HCT116 (cell line): ENCODE measurements at regions not wholly inside any gene's neighbourhood (a gene's known extent, or its start where the extent isn't known, plus 50 kb on each side); places are given as distances from the start of the nearest gene placed in this dataset.

ENCODE experiments used
- ATAC-seq: fragments of 200-7000 bp; cut with Tn5 transposase; 2 replicates; pipeline ENCODE4 v1.9.1; 2020; ENCODE audit warnings: mild to moderate bottlenecking, moderate library complexity
- BruUV-seq: library from RNA; stranded (reverse); fragments of 400-500 nt; replicated peaks from 2 replicates; lab custom pipeline; 2021; lab: Mats Ljungman, UMichigan
- CTCF ChIA-PET: fragments of 300-600 bp; sonication (Branson Sonifier 250); formaldehyde crosslinking; loops from one replicate; lab custom pipeline; 2021; ENCODE audit warnings: antibody characterized with exemption; lab: Charles Lee
- POLR2A ChIA-PET: fragments of 300-600, 350-600 bp; sonication (Branson Sonifier 250); formaldehyde crosslinking; loops from one replicate; lab custom pipeline; 2021; ENCODE audit warnings: antibody characterized with exemption; lab: Charles Lee
- RAD21 ChIA-PET, 2 experiments: fragments of 300-600 bp; sonication (Branson Sonifier 250); formaldehyde crosslinking; loops; one replicate each; lab custom pipeline; 2023; ENCODE audit warnings: low total read pairs in 2 of 2; ENCODE audit not compliant: uncharacterized antibody in 2 of 2, unreplicated experiment in 2 of 2, low non-redundant PET in 1 of 2; lab: Charles Lee
- DNase-seq: peaks from one replicate; pipeline ENCODE4 v3.0.0-alpha.2; 2010; ENCODE audit warnings: low read depth, low spot score
- H2AFZ ChIP-seq: fragments of 200-600 bp; shearing (Covaris generic), sonication (generic); 2 replicates; pipeline ENCODE4 v1.6.1; 2017; ENCODE audit warnings: low read depth, mixed run types, mixed read lengths, antibody characterized with exemption, low read length; ENCODE audit not compliant: poor library complexity, severe bottlenecking
- H3K27ac ChIP-seq: 2 replicates; pipeline ENCODE4 v1.5.1; 2012; ENCODE audit warnings: low read depth, low read length
- H3K27me3 ChIP-seq: fragments of 200-600 bp; sonication (generic); 2 replicates; pipeline ENCODE4 v1.6.1; 2016; ENCODE audit warnings: mixed run types, low read length, mixed read lengths; ENCODE audit not compliant: insufficient read depth
- H3K36me3 ChIP-seq, 2 experiments: fragments of 200-500 bp in 1 of 2; fragments of 200-600 bp in 1 of 2; sonication (Bioruptor generic) in 1 of 2; sonication (generic) in 1 of 2; 2 replicates each; pipeline versions ENCODE4 v1.5.1 to v1.6.1; 2014 to 2016; ENCODE audit warnings: low read length in 2 of 2, inconsistent platforms in 1 of 2, mixed read lengths in 1 of 2, mixed run types in 1 of 2; ENCODE audit not compliant: insufficient read depth in 2 of 2, control insufficient read depth in 1 of 2
- H3K4me1 ChIP-seq, 2 experiments: fragments of 200-600 bp in 1 of 2; sonication (generic) in 1 of 2; 2 replicates each; pipeline versions ENCODE4 v1.5.1 to v1.6.1; 2012 to 2017; ENCODE audit warnings: low read length in 2 of 2, inconsistent platforms in 1 of 2, mild to moderate bottlenecking in 1 of 2, mixed read lengths in 1 of 2, mixed run types in 1 of 2, moderate library complexity in 1 of 2; ENCODE audit not compliant: insufficient read depth in 2 of 2, control insufficient read depth in 1 of 2
- H3K4me2 ChIP-seq: fragments of 200-600 bp; sonication (generic); 2 replicates; pipeline ENCODE4 v1.6.1; 2017; ENCODE audit warnings: mixed run types, low read length, mixed read lengths
- H3K4me3 ChIP-seq, 2 experiments: fragments of 200-600 bp in 1 of 2; sonication (generic) in 1 of 2; replicated peaks in 1 of 2; 2 replicates each; pipeline ENCODE4 v1.5.1; 2011 to 2016; ENCODE audit warnings: low read length in 2 of 2, control low read depth in 1 of 2, low read depth in 1 of 2, mild to moderate bottlenecking in 1 of 2, mixed read lengths in 1 of 2, mixed run types in 1 of 2
- H3K79me2 ChIP-seq: fragments of 200-600 bp; sonication (generic); 2 replicates; pipeline ENCODE4 v1.6.1; 2017; ENCODE audit warnings: mild to moderate bottlenecking, mixed run types, low read length, moderate library complexity, mixed read lengths; ENCODE audit not compliant: insufficient read depth
- H3K9ac ChIP-seq: fragments of 200-600 bp; sonication (generic); 2 replicates; pipeline ENCODE4 v1.6.1; 2016; ENCODE audit warnings: low read length, mixed read lengths
- H3K9me2 ChIP-seq: fragments of 200-600 bp; sonication (generic), shearing (Covaris generic); 2 replicates; pipeline ENCODE4 v1.6.1; 2017; ENCODE audit warnings: mixed run types, mild to moderate bottlenecking, moderate library complexity; ENCODE audit not compliant: insufficient read depth
- H3K9me3 ChIP-seq, 2 experiments: fragments of 200-500 bp in 1 of 2; fragments of 200-600 bp in 1 of 2; sonication (Bioruptor generic) in 1 of 2; sonication (generic) in 1 of 2; 2 replicates each; pipeline ENCODE4 v1.6.1; 2014 to 2017; ENCODE audit warnings: low read length in 2 of 2, mixed read lengths in 2 of 2, inconsistent platforms in 1 of 2, low read depth in 1 of 2, mild to moderate bottlenecking in 1 of 2, mixed run types in 1 of 2, moderate library complexity in 1 of 2; ENCODE audit not compliant: control insufficient read depth in 1 of 2, insufficient read depth in 1 of 2
- H4K20me1 ChIP-seq: fragments of 200-600 bp; sonication (generic), shearing (Covaris generic); 2 replicates; pipeline ENCODE4 v1.6.1; 2017; ENCODE audit warnings: mixed run types, mild to moderate bottlenecking, moderate library complexity; ENCODE audit not compliant: insufficient read depth
- ATF3 ChIP-seq: IDR thresholded peaks from 2 replicates; pipeline ENCODE4 v1.6.1; 2012
- CBX3 ChIP-seq: IDR thresholded peaks from 2 replicates; pipeline ENCODE4 v1.6.1; 2012; ENCODE audit warnings: low read depth
- CTCF ChIP-seq, 3 experiments: fragments of 200-600 bp in 1 of 3; sonication (generic) in 1 of 3; IDR thresholded peaks in 2 of 3; conservative IDR thresholded peaks in 1 of 3; 2 replicates each; pipeline ENCODE4 v1.5.1; 2012 to 2017; ENCODE audit warnings: low read depth in 2 of 3, low read length in 2 of 3, antibody characterized with exemption in 1 of 3, borderline replicate concordance in 1 of 3, control low read depth in 1 of 3, mild to moderate bottlenecking in 1 of 3, mixed read lengths in 1 of 3, mixed run types in 1 of 3, moderate library complexity in 1 of 3; ENCODE audit not compliant: insufficient read depth in 1 of 3
- EGR1 ChIP-seq: IDR thresholded peaks from 2 replicates; pipeline ENCODE4 v1.6.1; 2012; ENCODE audit warnings: low read depth
- ELF1 ChIP-seq: IDR thresholded peaks from 2 replicates; pipeline ENCODE4 v1.6.1; 2012; ENCODE audit warnings: low read depth, borderline replicate concordance
- EZH2phosphoT487 ChIP-seq: fragments of 200-600 bp; IDR thresholded peaks from 2 replicates; pipeline ENCODE4 v1.6.1; 2018; ENCODE audit warnings: antibody characterized with exemption, borderline replicate concordance
- FOSL1 ChIP-seq: IDR thresholded peaks from 2 replicates; pipeline ENCODE4 v1.6.1; 2012; ENCODE audit warnings: low read depth
- JUND ChIP-seq: IDR thresholded peaks from 2 replicates; pipeline ENCODE4 v1.6.1; 2012
- MAX ChIP-seq: IDR thresholded peaks from 2 replicates; pipeline ENCODE4 v1.6.1; 2012
- POLR2A ChIP-seq: IDR thresholded peaks from 2 replicates; pipeline ENCODE4 v1.7.0; 2011; ENCODE audit warnings: borderline replicate concordance; ENCODE audit not compliant: insufficient read depth, insufficient read length; ENCODE audit errors: extremely low read depth
- POLR2AphosphoS5 ChIP-seq: IDR thresholded peaks from 2 replicates; pipeline ENCODE4 v1.6.1; 2011; ENCODE audit warnings: mild to moderate bottlenecking, low read depth, low read length, moderate library complexity
- SIN3A ChIP-seq: IDR thresholded peaks from 2 replicates; pipeline ENCODE4 v1.6.1; 2012; ENCODE audit warnings: low read depth
- SP1 ChIP-seq: IDR thresholded peaks from 2 replicates; pipeline ENCODE4 v1.6.1; 2012; ENCODE audit warnings: low read depth
- TCF7L2 ChIP-seq: IDR thresholded peaks from 2 replicates; pipeline ENCODE4 v1.7.0; 2011; ENCODE audit warnings: borderline replicate concordance, inconsistent platforms; ENCODE audit not compliant: insufficient read depth, insufficient read length; ENCODE audit errors: extremely low read depth
- YY1 ChIP-seq: IDR thresholded peaks from 2 replicates; pipeline ENCODE4 v1.6.1; 2011; ENCODE audit warnings: low read length, low read depth, moderate library complexity, mild to moderate bottlenecking; ENCODE audit not compliant: insufficient replicate concordance; ENCODE audit errors: extremely low read depth
- ZBTB33 ChIP-seq: IDR thresholded peaks from 2 replicates; pipeline ENCODE4 v1.6.1; 2011; ENCODE audit warnings: mild to moderate bottlenecking, low read length, moderate library complexity; ENCODE audit not compliant: insufficient replicate concordance; ENCODE audit errors: extremely low read depth
- ZFX ChIP-seq: fragments of 450-650 bp; IDR thresholded peaks from 2 replicates; pipeline ENCODE4 v1.6.1; 2017
- intact Hi-C: fragments of 100-400 bp; cut with micrococcal nuclease; formaldehyde crosslinking; loops from 2 replicates; pipeline ENCODE4 v1.10.0; 2022

- no peaks in the 10 kb centered on the region for H3K9me3 ChIP-seq
- DNase-seq (no peak), ATAC-seq (no peak)
- RAD21 ChIA-PET = no interaction called here
- intact Hi-C loops = no loop called here
- no peaks in the 10 kb centered on the region for H4K20me1 ChIP-seq
- H3K27ac ChIP-seq = no peak overlapping the region
- no peaks in the 10 kb centered on the region for H3K79me2 ChIP-seq
- H3K4me1 ChIP-seq = no peaks in the 10 kb centered on the region
- CTCF ChIA-PET = no interaction called here
- TF ChIP-seq ZBTB33 (no peak), TCF7L2 (no peak), POLR2A (no peak), ELF1 (no peak)
- no peaks in the 10 kb centered on the region for H3K9me2 ChIP-seq
- H3K36me3 ChIP-seq = no peaks in the 10 kb centered on the region
- no TSS peak for BruUV-seq
- no peak overlapping the region for H3K4me2 ChIP-seq
- no peak overlapping the region for H3K4me3 ChIP-seq
- H2AFZ ChIP-seq = no peak overlapping the region
- POLR2A ChIA-PET = no interaction called here
- no peaks in the 10 kb centered on the region for H3K27me3 ChIP-seq
- no peak overlapping the region for H3K9ac ChIP-seq
Measured at GRCh38 chr3:24608701-24609390, 114.2 kb upstream of the THRB start.

GRCh38 chr3:24614359-24614758 lies 119.7 kb upstream of the THRB start:
- no peak overlapping the region for H3K4me2 ChIP-seq
- H3K36me3 ChIP-seq = no peaks in the 10 kb centered on the region
- no peaks in the 10 kb centered on the region for H3K9me2 ChIP-seq
- H4K20me1 ChIP-seq = no peaks in the 10 kb centered on the region
- ChIA-PET CTCF (interaction anchor here (1.5 kb wide), 1 partner anchor 66 kb away, joined by 5 read pairs; no protein-coding TSS in a partner anchor), RAD21 (no interaction called here), POLR2A (no interaction called here)
- DNase-seq = no peak
- no peak overlapping the region for H2AFZ ChIP-seq
- intact Hi-C loops = no loop called here
- H3K79me2 ChIP-seq = no peaks in the 10 kb centered on the region
- H3K4me3 ChIP-seq = no peak overlapping the region
- no peak overlapping the region for H3K9ac ChIP-seq
- no peak overlapping the region for H3K27ac ChIP-seq
- H3K4me1 ChIP-seq = no peaks in the 10 kb centered on the region
- H3K27me3 ChIP-seq = no peaks in the 10 kb centered on the region
- no peak for ATAC-seq
- BruUV-seq = no TSS peak
- no peaks in the 10 kb centered on the region; a peak in 1 of 4 replicates for H3K9me3 ChIP-seq
- no peak for TF ChIP-seq ZFX
- no peak for TF ChIP-seq EZH2phosphoT487
- no peak for TF ChIP-seq FOSL1
- no peak for TF ChIP-seq SP1
- no peak for TF ChIP-seq JUND
- no peak for TF ChIP-seq CTCF (IDR thresholded peaks at IDR 0.05 in 2 of 3, conservative IDR thresholded peaks at IDR 0.05 in 1 of 3; ENCODE audit: borderline replicate concordance in 1 of 3, insufficient read depth in 1 of 3, low read depth in 2 of 3, low read length in 2 of 3)
- no peak for TF ChIP-seq MAX
- no peak for TF ChIP-seq EGR1
- no peak for TF ChIP-seq POLR2AphosphoS5
- no peak for TF ChIP-seq ATF3
- no peak for TF ChIP-seq ELF1
- TF ChIP-seq CBX3 = no peak
- TF ChIP-seq YY1 = no peak
- TF ChIP-seq TCF7L2 = no peak
- TF ChIP-seq POLR2A = no peak
- TF ChIP-seq SIN3A = no peak
